GM19467 (cell line): ENCODE measurements at regions not wholly inside any gene's neighbourhood (a gene's known extent, or its start where the extent isn't known, plus 50 kb on each side); places are given as distances from the start of the nearest gene placed in this dataset.
"Not testable (repeated sequence)": the region's sequence is repeated elsewhere in the genome, so short reads cannot be mapped to it uniquely, and the experiment has no call there.

ENCODE experiments used
- ATAC-seq: cut with Tn5 transposase; IDR thresholded peaks from one replicate; pipeline ENCODE4 v1.9.1; 2021; ENCODE audit warnings: mild to moderate bottlenecking, moderate library complexity; ENCODE audit not compliant: unreplicated experiment

DNA sequence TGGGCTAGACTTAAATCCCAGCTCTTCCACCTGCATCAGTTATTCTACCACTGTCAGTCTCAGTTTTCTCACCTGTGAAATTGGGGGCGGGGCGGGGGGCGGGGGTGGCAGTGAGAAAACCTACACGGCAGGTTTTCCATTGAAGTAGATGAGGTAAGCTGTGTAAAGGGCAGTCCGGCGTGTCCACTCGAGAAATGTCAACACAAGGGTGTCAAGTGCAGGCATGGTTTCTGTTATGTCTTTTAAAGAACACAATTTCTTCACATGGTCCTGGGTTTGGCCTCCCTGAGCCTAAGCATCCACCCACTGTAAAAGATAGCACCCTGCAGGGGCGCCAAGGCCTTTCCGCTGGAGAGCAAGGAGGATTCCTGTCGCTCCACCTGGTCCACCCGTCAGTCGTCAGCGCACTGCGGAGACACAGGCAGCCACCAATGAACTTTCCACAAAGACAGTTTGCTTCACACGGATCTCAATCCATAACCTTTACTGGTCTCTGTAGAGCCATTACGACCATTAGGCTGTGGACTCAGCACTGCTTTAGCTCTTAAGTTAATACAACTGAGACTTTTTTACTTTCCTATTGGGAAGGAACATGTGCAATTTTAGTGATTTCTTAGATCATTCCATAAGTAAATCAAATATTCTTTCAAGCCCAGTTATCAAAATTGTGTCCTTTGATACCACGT lies 99.5 kb upstream of the FOXB1 start:
- ATAC-seq = no peak

DNA sequence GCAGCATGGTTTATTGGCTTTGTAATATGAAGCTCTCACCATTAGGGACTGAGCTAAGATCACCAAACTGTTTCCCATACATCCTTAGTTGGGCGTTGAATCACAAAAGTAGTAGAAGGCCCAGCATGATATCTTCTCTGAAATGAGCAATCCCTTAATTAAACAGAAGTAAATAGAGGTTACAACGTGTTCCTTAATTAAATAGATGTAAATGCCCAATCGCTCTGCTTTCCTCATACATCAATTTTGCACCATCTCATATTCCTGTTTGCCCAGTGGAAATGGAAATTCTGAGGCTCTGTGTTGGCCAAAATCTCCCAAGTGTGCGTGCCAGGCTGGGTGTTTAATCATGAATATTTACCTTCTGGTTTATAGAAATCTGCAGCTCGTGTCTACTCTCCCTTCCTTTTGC lies 107.4 kb upstream of the FOXB1 start:
- no peak for ATAC-seq

DNA sequence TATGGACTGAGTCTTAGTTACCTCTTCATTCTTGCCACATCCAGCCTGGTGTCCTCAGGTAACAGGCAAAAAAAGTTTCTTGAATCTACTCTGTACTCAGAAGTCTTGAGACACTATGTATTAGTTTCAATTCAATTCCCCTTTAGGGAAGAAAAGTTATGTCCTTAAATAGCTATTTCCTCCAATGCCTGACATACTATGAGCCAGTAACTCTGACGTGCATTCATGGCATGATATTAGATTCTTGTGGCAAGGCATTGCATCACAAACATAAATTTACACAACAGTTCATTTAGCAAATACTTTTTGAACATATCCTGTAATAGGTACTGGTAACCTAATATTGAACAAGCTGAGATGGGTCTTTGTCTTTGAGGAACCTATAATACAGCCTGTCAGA lies 109.3 kb upstream of the FOXB1 start:
- no peak for ATAC-seq

DNA sequence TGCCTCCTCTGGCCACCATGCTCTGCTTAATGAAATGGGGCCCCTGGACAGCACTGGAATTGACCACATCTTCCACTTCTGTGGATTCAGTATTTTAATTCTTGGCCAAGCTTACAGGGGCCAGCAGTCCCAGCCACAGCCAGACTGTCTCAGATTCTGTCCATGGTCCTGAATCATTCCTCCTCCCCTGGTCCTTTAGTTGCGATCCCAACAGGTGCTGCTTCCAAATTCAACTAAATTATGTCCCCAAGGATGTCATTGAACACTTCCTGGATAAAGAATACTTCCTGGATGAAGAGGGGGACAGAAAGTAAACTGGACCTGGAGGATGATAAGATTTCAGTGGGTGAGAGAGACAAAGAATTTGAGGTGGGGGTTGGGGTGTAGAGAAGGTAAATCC lies 111.1 kb upstream of the FOXB1 start:
- ATAC-seq = no peak

DNA sequence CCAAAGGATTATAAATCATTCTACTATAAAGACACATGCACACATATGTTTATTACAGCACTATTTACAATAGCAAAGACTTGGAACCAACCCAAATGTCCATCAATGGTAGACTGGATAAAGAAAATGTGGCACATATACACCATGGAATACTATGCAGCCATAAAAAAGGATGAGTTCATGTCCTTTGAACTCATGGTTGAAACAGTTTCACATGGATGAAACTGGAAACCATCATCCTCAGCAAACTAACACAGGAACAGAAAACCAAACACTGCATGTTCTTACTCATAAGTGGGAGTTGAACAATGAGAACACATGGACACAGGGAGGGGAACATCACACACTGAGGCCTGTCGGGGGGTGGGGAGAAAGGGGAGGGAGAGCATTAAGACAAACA lies 116.2 kb upstream of the FOXB1 start:
- not testable (repeated sequence) for ATAC-seq

DNA sequence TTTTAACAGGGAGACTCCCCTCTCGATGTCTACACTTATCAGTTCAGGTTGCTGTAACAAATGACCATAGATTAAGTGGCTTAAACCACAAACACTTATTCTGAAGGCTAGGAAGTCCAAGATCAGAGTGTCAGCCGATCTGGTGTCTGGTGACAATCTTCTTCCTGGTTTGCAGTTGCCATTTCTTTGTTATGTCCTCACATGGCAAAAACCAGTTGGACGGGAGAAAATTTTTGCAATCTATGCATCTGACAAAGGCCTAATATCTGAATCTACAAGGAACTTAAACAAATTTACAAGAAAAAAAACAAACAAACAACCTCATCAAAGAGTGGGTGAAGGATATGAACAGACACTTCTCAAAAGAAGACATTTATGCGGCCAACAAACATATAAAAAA lies 116.9 kb upstream of the FOXB1 start:
- ATAC-seq = no peak

DNA sequence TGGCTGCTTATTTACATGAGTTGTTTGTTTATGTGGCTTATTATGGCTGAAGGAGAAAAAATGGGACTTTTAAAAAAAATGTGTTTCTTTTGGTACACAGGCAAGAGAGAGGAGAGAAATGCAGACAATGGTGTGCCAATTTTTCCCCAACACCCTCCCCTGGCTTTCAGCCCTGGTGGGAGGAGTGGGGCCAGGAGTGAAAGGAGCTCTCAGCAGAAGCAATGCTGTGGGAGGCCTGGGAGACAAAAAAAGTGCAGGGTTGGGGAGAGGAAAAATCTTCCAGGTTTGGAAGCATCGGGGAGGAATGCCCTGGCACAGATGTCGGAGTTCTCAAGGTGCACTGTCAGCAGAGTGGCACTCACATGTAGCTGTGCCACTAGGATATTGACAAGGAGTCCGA lies 117.7 kb upstream of the FOXB1 start:
- no peak for ATAC-seq

DNA sequence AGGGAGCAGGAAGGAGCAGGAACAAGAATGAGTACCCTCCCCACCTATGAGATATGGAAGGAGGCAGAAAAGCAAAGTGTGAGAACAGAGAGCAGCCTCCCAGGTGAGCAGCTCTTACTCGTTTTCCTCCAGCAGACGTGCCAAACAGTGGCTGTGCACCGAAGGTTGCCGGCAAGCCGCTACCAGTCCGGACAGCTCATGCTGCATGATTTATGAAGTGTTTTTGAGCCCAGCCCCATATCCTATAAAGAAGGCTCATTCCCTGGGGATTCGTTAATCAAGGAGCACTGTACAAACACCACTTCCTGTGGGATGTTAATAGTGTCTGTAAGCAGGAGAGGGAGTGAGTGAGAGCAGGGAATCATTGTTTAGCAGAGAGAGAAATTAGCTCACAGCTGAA lies 118.3 kb upstream of the FOXB1 start:
- ATAC-seq = no peak

DNA sequence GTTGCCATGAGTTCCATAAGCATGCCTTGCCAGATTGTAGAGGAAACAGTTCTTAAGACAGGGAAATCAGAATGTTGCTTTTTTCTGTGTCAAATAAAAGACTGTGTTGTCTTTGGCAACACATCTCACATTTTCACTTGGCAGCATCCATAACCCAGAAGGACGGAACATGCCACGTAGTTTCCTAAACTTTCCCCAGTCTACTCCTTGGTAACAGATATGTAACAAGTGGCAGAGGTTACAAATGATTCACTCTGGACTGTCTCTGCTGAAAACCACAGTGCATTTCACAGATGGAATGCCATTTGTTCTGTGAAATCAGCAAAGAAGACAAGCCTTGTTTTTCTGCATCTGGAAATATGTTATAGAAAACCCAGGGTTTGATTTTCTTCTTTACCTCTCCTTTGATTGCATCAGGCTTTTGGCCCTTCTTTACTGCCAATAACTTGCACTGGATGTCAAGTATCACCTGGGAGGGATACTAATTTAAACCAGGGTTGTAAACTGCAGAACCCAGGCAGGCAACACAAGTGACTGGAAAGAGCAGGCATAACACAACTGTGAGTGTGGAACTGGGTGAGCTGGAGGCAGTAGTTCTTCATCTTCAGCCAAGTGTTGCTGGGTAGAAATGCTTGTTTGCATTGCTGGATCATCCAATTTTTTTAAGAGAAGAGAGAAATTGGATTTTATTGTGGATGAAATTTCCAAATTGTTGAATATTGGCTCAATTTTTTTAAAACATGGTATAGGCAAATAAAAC lies 124.4 kb upstream of the FOXB1 start:
- ATAC-seq = no peak

DNA sequence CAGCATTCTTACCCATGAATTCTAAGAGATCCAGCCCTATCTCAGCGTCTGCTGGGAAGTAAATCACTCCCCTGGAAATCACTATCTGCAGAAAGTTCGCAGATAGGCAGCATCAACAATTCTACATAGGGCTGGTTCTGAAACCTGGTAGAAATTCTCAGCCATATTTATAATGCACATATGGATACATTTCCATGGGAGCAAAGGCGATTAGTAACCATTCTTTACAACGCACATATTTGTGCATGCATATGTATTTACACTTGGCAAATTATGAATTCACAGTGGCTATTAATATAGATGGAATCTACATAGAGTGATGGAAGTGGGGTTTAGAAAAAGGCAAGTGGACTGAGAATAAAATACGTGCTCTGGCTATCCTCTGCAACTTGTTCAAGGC lies 128.0 kb upstream of the FOXB1 start:
- no peak for ATAC-seq

DNA sequence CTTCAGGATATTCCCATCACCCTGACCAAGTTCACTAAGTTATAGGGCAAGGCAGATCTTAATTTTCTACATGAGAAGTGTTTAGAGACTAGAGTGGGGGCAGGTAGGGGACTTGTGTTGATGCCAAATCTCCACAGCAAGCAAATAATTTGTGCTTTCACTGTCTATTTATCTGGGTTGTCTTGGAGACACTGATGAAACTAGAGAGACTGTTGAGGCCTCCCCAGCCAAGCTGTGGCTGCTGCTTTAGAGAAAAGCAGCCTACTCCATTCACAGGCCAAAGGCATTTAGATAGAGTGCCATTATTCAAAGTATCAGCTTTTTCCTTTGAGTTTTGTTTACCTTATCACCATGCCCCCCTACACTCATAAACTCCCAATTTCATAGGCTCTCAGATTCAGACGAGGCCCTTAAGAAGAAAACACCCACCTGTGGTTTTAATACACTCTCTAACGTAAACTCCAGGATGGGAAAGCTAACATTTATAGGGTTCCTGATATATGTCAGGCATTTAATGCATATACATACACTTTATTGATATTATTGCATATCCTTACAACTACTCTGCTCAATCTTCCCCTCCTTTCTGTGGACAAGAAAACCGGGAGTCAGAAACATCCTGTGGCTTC lies 130.4 kb upstream of the FOXB1 start:
- ATAC-seq = no peak

DNA sequence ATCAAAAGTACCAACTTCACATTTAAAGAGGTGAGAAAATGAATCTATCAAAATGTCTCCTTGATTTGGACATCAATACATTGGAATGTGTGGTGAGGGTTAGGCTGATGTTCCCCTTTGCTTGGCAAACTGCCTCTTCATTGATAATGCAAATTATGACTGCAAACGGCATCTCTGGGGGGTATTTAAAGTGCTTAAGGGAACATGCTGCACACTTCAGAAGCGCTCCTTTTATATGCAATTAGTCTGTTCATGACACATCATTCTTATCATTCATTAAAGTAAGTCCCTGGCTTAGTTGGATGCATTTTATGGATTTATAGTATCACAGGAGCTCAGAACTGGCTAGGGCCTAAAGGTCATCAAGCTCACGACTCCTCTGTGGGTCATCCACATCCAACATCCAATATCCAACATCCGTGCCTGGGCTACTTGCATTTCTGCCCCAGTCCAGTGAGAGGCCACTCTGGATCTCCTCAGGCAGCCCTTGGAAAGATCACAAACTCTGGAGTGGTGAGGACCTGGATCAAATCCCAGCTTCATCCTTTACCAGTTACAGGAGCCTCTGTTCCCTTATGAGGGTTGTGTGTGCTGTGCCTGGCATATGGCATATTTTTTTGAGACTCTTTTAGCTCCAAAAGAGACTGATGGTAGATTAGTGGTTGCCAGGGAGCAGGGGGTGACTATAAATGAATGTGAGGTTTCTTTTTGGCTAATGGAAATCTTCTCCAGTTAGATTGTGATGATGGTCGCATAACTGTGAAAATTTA lies 136.8 kb upstream of the FOXB1 start:
- ATAC-seq = no peak

DNA sequence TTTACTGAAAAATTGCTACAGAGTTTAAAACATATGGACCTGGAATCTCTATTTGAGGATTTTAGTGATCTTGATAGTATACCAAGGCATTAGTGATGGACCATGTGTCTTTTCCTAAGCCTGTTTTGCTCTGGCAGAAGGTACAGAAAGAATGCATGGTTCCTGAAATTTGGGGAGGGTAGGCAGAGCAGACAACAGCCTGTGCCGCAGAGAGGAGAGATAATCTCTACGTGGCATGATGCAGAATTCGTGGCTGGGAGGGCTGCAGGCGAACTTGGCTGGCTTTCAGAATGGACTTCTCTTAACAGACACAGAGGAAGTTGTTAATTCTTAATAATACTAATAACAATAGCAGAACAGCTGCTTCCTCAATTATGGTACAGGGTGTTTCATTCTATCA lies 137.5 kb upstream of the FOXB1 start:
- ATAC-seq = no peak

DNA sequence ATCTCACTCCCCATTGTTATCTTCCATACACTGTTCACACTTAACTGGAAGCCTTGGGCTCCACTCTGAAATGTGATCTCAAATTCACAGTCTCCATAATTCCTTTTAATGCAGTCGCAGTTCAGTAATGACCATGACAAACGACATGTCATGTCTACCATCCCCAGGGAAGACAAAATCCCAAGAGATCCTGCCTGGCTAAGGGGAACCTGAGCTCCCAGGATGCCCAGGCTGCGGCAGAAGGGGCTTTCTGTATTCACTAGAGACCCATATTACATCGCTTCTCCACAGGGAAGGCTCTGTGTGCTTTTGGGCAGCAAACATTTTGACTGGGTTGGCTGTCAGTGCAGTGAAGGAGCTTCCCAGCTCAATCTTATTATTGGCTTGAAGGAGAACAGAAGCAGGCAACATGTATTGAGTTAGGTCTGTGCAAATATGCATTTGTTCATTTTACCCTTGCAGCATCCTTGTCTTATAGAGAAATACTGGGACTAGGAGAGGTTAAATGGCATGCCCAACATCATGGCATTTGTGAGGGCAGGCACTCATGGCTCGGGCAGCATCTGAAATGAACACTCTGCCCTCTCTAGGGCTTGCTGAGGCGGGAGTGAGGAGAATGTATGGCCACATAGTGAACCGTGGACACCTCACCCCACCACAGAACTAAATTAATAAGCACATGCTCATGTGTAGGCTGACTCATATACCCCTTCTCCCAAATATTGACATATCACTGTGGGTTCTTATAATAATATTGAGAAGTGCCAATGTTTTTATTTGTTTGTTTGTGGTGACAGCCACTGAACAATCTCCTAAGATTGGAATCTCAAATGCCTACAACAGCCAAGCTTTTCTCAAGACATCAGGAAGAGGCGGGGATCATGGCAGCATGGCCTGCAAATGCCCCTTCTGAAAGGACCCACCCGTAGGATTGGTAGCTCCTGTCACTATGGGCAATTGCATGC lies 141.6 kb upstream of the FOXB1 start:
- ATAC-seq = no peak

DNA sequence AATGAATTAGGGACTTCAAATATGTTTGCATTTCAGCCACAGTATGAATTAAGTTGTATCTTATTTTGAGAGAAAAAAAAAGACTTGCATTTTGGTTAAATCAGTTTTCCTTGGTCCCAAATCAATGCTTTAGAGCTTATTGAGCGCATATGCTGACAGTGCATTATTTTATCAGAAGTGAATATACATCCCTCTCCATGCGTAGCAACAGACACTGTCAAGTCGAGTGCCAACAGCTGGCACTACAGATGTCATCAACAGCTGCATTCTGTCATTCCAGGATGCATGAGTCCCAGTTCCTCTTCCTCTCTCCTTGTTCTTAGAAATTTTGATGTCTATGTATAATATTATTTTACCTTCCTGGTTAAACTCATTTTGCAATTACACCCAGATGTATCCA lies 156.1 kb upstream of the FOXB1 start:
- no peak for ATAC-seq

DNA sequence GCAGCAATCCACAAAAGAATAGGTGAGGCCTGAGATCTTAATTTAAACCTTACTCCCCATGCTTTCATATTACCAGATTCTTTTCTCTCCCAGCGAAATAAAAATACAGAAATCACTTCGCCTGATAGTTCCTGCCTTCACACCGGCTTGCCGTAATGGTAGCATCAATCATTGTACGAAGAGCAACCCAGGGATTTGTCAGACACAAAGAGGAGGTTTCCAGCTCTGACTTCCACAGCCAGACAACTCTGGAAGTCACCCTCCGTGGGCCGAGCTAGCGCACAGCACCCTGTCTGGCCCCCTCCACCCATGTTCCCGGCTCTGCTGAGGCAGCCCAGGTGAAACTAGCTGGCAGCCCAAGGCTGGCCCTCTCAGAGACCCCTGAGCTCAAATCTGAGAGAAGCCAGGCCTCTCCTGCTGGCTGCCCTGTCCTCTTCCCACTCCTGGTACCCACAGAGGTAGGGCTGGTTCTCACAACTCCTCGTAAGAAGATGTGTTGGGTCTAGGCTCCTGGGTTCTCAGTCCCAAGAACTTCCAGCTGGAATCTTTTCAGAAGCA lies 156.9 kb upstream of the BNIP2 start:
- no peak for ATAC-seq

DNA sequence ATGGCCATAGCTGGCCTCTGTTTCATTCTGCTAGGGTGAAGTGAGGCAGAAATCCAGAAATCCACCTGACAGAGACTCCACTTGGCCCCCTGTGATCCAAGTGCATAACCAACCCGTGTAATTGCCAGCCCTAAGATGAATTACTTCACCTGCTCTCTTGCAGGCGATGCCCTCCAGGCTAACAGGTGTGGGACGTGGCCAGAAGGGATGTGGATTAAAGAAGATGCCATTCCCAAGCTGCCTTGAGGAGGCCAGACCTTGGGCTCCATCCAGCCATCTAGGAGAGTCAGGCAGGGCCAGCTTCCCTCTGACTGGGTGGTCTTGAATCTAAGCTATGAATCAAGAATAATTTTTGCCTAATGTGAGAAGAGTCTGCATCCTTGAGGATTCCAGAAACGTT lies 154.5 kb upstream of the BNIP2 start:
- ATAC-seq = no peak

DNA sequence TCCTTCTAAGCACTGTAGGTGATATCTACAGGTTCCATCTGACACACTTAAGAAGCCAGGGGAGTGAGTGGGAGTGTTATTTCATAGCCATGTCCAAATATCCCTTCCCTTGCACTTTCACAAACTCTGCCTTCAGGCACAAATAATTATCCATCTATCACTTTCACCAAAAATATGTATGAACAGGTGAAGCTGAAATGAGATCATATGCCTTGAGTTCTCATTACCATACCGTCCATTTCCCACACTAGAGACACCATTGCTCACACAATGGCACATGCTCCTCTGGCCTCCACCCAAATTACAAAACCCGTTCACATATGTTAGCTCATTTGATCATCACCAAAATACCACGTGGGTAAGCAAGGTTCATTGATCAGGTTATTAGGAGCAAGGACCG lies 151.9 kb upstream of the BNIP2 start:
- ATAC-seq = no peak

DNA sequence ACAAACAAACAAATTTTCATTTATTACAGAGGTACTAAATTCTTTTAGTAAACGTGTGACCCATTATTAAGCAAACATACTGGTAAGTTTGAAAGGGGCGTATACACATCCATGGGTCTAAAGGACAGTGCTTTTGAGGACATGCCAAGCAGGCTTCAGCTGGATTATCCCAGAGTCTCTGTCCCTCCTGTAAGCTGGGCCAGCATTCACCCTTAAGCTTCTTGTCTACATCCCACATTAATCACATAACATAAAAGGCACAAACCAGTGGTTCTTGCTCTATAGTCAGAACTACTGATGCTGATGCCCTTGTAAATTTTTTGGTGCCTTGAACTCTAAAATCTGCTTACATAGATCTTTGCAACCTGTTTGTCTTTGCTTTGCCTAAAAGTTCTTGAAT lies 150.8 kb upstream of the BNIP2 start:
- no peak for ATAC-seq

DNA sequence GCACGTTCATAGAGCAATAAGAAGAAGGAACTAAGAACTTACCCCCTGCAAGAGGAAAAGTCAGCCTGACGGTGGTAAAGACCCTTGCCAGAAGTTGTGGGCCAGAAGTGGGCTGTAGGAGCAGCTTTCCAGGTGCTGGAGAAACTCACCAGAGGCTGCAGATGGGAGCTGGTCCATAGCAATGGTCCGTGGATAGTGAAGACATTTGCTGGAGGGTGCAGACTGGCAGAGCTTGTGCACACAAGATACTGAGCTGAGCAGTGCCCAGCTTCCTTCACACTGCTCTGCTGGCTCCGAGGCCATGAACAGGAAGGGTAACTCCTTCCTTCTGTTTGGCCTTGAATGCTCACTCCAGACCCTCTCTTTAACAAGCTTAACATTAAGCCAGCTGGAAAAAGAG lies 149.8 kb upstream of the BNIP2 start:
- no peak for ATAC-seq
